T-helper 17 cell (primary cell): ENCODE measurements at regions not wholly inside any gene's neighbourhood (a gene's known extent, or its start where the extent isn't known, plus 50 kb on each side); places are given as distances from the start of the nearest gene placed in this dataset.

Experiments used
- ATAC-seq: fragments of 150-1000 bp; cut with Tn5 transposase; 2 replicates; pipeline ENCODE4 v1.10.0; 2021; ENCODE audit warnings: mild to moderate bottlenecking, moderate library complexity
- DNase-seq, 3 donors: peaks; one replicate each; pipeline versions ENCODE4 v3.0.0 to v3.0.0-alpha.2; 2020 to 2021
- H3K9me3 ChIP-seq: one replicate; pipeline ENCODE4 v1.7.0; 2013; ENCODE audit warnings: low read length, mild to moderate bottlenecking; ENCODE audit not compliant: control insufficient read depth, poor library complexity, severe bottlenecking
- H3K27ac Mint-ChIP-seq: one replicate; pipeline ENCODE4 v1.8.0; 2022; ENCODE audit warnings: mild to moderate bottlenecking, moderate library complexity, mixed read lengths
- H3K27me3 Mint-ChIP-seq: one replicate; pipeline ENCODE4 v1.8.0; 2022; ENCODE audit warnings: mixed read lengths
- H3K36me3 Mint-ChIP-seq: one replicate; pipeline ENCODE4 v1.8.0; 2022; ENCODE audit warnings: low read depth, mixed read lengths
- H3K4me1 Mint-ChIP-seq: one replicate; pipeline ENCODE4 v1.8.0; 2022; ENCODE audit warnings: mild to moderate bottlenecking, mixed read lengths
- H3K4me3 Mint-ChIP-seq: one replicate; pipeline ENCODE4 v1.8.0; 2022; ENCODE audit warnings: mild to moderate bottlenecking, moderate library complexity, mixed read lengths

DNA sequence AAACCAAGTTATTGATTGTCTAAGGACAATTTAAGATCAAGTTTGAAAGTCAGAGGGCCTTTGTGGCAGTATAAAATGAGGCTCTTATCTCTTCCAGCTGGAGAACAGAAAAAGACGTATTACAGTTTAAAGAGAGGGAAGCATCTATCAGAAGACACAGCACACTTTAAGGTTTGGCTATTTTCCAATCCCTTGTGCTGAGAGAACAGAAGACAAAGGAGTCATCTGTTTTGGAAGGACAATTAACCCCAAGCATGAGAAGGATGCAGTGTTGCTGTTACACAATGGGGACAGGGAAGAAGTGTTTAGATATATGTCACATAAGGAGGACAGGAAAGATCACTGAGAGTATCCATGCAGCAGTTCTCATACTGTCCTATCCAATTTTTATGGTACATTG lies 1224.2 kb upstream of the SORCS1 start:
- H3K36me3 Mint-ChIP-seq: no peaks in the 10 kb centered on the region
- H3K27me3 Mint-ChIP-seq: no peaks in the 10 kb centered on the region
- H3K4me1 Mint-ChIP-seq: no peaks in the 10 kb centered on the region
- no peak overlapping the region for H3K4me3 Mint-ChIP-seq
- DNase-seq (no peak), ATAC-seq (no peak)
- H3K27ac Mint-ChIP-seq: no peak overlapping the region
- peaks cover 3% of the 10 kb centered on the region for H3K9me3 ChIP-seq

DNA sequence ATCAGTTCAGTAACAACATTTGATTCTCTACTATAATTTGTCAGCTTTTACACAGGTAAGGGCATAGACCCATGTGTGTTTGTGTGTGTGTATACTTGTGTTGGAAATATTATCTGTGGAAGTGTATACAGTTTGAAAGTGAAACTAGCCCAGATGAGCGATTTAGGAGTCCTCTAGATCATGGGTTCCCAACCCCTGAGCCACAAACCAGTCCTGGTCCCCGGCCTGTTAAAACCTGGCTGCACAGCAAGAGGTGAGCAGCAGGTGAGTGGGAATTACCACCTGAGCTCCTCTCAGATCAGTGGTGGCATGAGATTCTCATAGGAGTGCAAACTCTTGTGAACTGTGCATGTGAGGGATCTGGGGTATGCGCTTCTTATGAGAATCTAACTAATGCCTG lies 1221.5 kb upstream of the SORCS1 start:
- peaks cover 3% of the 10 kb centered on the region for H3K9me3 ChIP-seq
- Mint-ChIP-seq H3K4me3 (no peak overlapping the region), H3K36me3 (no peaks in the 10 kb centered on the region), H3K4me1 (no peaks in the 10 kb centered on the region), H3K27ac (no peak overlapping the region), H3K27me3 (no peaks in the 10 kb centered on the region)
- ATAC-seq (no peak), DNase-seq (no peak)

DNA sequence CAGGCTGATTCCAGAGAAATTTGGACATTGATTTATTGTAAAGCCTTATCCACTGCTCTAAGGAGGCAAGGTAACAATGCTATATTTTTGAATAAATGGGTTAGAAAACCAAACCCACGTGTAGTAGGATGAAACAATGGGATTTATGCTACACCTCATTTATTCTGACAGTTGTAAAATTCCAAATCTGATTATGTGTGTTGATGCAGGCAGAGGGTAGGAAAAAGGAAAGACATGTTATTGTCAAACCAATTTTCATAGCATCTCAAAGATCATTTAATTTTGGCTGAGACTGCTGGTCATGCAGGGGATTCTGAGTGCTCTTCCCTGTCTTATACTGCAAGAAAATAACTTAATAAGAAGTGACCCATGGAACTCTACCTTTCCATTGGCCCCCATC lies 1219.9 kb upstream of the SORCS1 start:
- DNase-seq: no peak
- Mint-ChIP-seq H3K27ac (no peak overlapping the region), H3K27me3 (no peaks in the 10 kb centered on the region), H3K4me1 (no peaks in the 10 kb centered on the region), H3K4me3 (no peak overlapping the region), H3K36me3 (no peaks in the 10 kb centered on the region)
- peaks cover 3% of the 10 kb centered on the region for H3K9me3 ChIP-seq
- no peak for ATAC-seq

DNA sequence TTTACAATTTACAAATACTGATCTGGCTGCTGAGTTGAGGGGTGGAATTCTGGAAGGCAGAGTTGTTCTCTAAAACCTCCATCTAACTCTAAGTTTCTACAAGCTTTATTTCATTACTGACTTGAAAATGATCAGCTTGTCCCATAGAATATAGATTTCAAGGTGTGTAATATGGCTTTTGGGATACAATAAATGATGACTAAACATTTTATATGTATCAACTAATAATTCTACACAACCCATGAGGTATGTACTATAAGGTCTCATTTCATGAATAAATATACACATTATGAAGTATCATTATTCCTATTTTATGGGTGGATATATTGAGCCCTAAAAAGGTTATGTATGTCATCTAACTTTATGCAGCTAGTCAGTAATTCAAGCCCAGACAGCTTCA lies 1214.3 kb upstream of the SORCS1 start:
- no peaks in the 10 kb centered on the region for H3K9me3 ChIP-seq
- DNase-seq (no peak), ATAC-seq (no peak)
- Mint-ChIP-seq H3K4me1 (no peaks in the 10 kb centered on the region), H3K27me3 (no peaks in the 10 kb centered on the region), H3K4me3 (no peak overlapping the region), H3K36me3 (no peaks in the 10 kb centered on the region), H3K27ac (no peak overlapping the region)

DNA sequence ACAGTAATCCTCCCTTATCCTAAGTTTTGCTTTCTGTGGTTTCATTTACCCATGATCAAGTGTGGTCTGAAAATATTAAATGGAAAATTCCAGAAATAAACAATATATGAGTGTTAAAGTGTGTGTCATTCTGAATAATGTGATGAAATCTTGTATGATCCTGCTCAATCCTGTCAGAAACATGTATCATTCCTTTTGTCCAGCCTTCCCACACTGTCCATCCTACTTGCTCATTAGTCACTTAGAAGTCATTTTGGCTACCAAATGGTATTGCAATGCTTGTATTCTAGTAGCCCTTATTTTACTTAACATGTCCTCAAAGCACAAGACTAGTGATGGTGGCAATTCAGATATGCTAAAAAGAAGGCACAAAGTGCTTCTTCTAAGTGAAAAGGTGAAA lies 1211.2 kb upstream of the SORCS1 start:
- ATAC-seq (no peak), DNase-seq (no peak)
- Mint-ChIP-seq H3K4me3 (no peak overlapping the region), H3K27me3 (no peaks in the 10 kb centered on the region), H3K4me1 (no peaks in the 10 kb centered on the region), H3K36me3 (no peaks in the 10 kb centered on the region), H3K27ac (no peak overlapping the region)
- peaks cover 3% of the 10 kb centered on the region for H3K9me3 ChIP-seq

DNA sequence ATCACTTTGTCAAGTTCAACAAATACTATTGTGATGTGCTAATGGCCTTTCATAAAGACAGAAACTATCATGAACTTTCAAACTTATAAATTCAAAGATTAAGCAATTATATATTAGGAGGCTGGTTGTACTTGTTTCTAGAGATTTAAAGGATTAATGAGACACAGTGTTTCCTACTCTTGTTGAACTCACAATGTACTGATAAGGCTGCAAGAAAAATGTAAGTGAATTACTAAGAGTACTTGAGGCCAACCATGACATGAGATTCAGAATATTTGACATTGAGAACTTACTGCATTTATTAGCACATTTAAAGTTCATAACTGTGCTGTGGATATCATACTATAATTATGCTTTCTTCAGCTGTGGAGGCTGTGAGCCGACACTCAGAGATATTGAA lies 1210.5 kb upstream of the SORCS1 start:
- no peak for ATAC-seq
- Mint-ChIP-seq H3K4me1 (no peaks in the 10 kb centered on the region), H3K27ac (no peak overlapping the region), H3K36me3 (no peaks in the 10 kb centered on the region), H3K4me3 (no peak overlapping the region), H3K27me3 (no peaks in the 10 kb centered on the region)
- DNase-seq: no peak
- H3K9me3 ChIP-seq: peaks cover 3% of the 10 kb centered on the region

DNA sequence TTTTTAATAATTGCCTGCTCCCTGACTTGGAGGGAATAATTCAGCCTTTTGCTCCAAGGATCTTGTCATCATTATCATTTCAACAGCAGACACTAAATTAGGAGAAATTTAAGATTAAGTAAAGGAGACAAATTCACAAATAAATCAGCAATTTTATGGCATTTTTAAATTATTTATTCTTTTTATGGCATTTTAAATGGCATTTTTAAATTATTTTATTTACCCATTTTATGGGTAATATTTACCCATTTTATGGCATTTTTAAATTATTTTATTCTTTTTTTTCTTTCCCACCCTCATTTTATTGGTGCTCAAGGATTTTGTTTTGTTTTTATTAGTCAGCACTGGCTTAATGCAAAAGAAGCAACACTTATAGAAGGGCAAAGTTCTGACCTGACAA lies 1201.0 kb upstream of the SORCS1 start:
- no peak overlapping the region for H3K4me3 Mint-ChIP-seq
- H3K36me3 Mint-ChIP-seq: no peaks in the 10 kb centered on the region
- H3K27ac Mint-ChIP-seq: no peak overlapping the region
- H3K4me1 Mint-ChIP-seq: no peaks in the 10 kb centered on the region
- DNase-seq (no peak), ATAC-seq (no peak)
- no peaks in the 10 kb centered on the region for H3K27me3 Mint-ChIP-seq
- H3K9me3 ChIP-seq: no peaks in the 10 kb centered on the region

DNA sequence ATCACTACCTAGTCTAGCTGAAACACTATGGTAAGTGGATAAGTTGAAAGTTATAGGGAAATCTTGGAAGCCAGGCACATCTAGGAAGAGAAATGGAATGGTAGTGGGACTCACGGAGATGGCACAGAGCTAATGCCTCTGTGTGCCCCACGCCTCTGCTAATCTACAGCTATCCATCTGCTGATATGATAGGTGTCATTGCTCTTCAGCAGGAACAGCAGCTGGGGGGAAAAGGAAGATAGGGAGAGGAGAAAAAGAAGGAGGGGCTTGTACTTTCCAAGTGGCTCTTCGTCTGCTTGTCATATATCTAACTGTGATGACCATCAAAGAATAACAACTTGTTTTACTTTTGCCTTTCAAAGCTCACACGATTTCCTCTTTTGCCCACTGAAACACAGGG lies 1199.1 kb upstream of the SORCS1 start:
- ATAC-seq: no peak
- DNase-seq: no peak
- Mint-ChIP-seq H3K27me3 (no peaks in the 10 kb centered on the region), H3K27ac (no peak overlapping the region), H3K4me3 (no peak overlapping the region), H3K36me3 (no peaks in the 10 kb centered on the region), H3K4me1 (no peaks in the 10 kb centered on the region)
- H3K9me3 ChIP-seq: no peaks in the 10 kb centered on the region

DNA sequence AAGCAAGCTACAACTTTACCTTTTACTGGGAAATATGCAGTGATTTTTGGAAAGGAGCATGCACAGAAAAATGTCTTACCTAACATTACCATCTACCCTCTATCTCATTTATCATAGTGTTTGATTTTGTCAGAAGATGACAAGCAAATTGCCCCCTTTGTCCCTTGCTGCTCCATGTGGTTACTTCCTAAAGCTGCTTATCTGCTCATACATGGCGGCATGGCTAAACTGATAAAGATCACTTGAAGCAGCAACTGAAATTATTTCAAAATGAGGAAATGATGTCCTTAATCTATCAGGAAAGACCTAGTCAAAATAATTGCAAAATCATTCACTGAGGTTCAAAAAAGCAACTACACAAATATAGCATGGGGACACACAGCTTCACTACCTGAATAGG lies 1198.5 kb upstream of the SORCS1 start:
- ATAC-seq: no peak
- H3K36me3 Mint-ChIP-seq: no peaks in the 10 kb centered on the region
- no peaks in the 10 kb centered on the region for H3K4me1 Mint-ChIP-seq
- no peak for DNase-seq
- no peak overlapping the region for H3K27ac Mint-ChIP-seq
- no peaks in the 10 kb centered on the region for H3K27me3 Mint-ChIP-seq
- H3K4me3 Mint-ChIP-seq: no peak overlapping the region
- H3K9me3 ChIP-seq: no peaks in the 10 kb centered on the region

DNA sequence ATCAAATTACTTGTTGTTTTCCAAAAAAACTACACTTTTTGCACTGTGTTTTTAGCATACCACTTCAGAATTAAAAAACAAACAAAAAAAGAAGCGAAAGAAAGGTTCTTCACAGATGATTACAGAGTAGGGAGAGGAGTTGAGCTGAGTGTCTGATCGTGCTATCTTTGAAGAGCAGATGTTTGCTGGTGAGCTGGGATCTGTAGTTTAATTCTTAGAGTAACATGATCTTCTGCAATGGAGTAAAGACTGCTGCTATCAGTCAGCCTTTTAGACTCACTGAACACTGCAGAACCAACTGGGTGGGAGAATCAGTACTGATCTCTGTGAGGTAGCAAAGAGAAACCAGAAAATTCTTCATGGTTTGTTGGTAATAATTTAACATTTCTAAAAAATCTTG lies 1197.8 kb upstream of the SORCS1 start:
- no peak for DNase-seq
- no peak for ATAC-seq
- H3K27ac Mint-ChIP-seq: no peak overlapping the region
- H3K27me3 Mint-ChIP-seq: no peaks in the 10 kb centered on the region
- no peak overlapping the region for H3K4me3 Mint-ChIP-seq
- H3K9me3 ChIP-seq: no peaks in the 10 kb centered on the region
- no peaks in the 10 kb centered on the region for H3K36me3 Mint-ChIP-seq
- no peaks in the 10 kb centered on the region for H3K4me1 Mint-ChIP-seq

DNA sequence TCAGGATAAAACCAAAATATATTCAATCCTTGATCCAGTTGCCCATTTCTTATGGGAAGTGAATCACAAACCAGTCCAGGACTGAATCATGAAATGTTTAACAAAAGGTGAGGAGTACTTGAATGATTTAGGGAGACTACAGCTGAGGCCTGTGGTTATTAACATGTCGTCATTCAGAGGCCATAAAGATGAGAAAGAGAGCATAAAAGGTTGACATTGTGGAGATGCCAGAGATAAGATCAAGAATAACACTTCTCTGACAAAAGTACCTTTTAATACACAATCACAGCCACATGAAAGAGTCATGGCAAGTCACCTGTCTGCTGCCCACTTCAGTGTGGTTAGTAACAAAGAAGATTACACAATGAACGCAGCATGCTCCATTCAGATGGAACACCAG lies 1195.7 kb upstream of the SORCS1 start:
- ATAC-seq: no peak
- no peaks in the 10 kb centered on the region for H3K4me1 Mint-ChIP-seq
- no peaks in the 10 kb centered on the region for H3K9me3 ChIP-seq
- H3K27ac Mint-ChIP-seq: no peak overlapping the region
- DNase-seq: no peak
- H3K4me3 Mint-ChIP-seq: no peak overlapping the region
- no peaks in the 10 kb centered on the region for H3K27me3 Mint-ChIP-seq
- no peaks in the 10 kb centered on the region for H3K36me3 Mint-ChIP-seq

DNA sequence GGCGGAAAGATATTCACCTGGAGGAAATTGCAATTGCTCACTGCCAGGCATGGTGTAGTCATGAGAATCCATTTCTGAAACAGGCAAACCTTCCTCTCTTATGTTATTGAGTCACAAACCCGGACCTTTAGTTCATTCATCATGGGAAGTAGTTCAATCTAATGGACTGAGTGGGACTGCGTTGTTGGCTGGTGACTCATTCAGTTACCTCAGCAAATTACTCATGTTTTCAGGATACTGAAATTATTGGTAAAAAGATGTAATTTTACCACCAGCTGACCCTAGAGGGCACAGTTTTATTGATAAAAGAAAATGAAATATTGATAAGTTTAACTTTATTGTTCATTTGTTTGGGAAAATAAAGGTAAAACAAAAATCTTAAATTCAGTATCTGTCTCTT lies 1194.4 kb upstream of the SORCS1 start:
- no peak for ATAC-seq
- Mint-ChIP-seq H3K4me1 (no peaks in the 10 kb centered on the region), H3K36me3 (no peaks in the 10 kb centered on the region), H3K27me3 (no peaks in the 10 kb centered on the region), H3K27ac (no peak overlapping the region), H3K4me3 (no peak overlapping the region)
- no peaks in the 10 kb centered on the region for H3K9me3 ChIP-seq
- DNase-seq: no peak

DNA sequence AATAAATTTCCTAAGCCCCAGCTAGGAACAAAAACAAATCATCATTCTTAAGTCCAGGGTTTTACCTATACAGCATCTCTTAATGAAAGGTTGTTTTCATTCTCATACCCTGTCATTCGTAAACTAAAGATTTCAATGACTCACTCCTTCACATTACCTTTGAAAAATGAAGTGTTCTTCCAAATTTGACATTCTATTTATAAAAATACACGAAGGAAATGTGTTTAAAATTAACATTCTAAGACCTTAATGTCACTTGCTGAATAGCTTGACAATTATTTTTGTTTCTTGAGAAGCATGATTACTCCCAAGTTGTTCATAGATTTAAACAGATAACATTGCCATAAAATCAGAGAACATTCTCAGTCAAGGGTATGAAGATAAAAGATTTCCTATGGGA lies 1188.3 kb upstream of the SORCS1 start:
- ATAC-seq: no peak
- H3K4me1 Mint-ChIP-seq: no peaks in the 10 kb centered on the region
- no peaks in the 10 kb centered on the region for H3K9me3 ChIP-seq
- H3K27me3 Mint-ChIP-seq: no peaks in the 10 kb centered on the region
- no peaks in the 10 kb centered on the region for H3K36me3 Mint-ChIP-seq
- H3K4me3 Mint-ChIP-seq: no peak overlapping the region
- H3K27ac Mint-ChIP-seq: no peak overlapping the region
- DNase-seq: no peak

DNA sequence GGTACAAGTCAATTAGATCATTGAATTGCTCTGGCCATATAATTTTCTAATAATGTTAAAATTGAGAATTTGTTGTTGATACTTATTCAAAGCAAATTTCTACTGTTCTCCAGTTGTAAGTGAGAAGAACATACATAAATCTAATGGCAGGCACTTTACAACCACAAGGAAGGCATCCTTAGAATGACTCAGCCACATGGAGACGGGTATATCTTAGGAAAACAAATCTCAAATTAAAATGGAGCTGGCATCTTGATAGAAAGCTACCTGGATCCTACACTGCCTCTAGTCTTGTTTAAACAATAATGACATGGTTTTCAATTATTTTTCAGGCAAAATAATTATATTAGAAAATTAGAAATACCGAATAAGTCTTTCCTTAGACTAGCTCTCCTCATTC lies 1183.7 kb upstream of the SORCS1 start:
- H3K9me3 ChIP-seq: no peaks in the 10 kb centered on the region
- H3K36me3 Mint-ChIP-seq: no peaks in the 10 kb centered on the region
- no peaks in the 10 kb centered on the region for H3K27me3 Mint-ChIP-seq
- no peak for DNase-seq
- H3K4me1 Mint-ChIP-seq: no peaks in the 10 kb centered on the region
- H3K27ac Mint-ChIP-seq: no peak overlapping the region
- H3K4me3 Mint-ChIP-seq: no peak overlapping the region
- no peak for ATAC-seq

DNA sequence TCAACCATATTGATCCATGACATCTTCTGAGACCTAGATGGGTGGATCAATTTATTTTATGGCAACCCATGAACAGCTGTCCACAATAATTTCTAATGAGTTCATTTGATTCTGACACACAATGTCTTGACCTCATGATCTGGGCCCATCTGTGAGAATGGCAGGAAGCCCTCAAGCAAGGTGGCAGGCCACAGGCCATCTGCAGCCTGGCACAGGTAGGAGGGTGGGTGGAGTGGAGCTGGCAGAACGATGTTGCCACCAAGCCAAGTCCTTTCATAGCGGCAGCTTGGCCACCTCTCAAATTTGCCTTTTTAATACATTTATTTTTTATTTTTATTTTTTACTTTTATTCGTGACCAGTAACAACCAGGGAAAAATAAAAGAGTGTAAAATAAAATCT lies 1181.6 kb upstream of the SORCS1 start:
- Mint-ChIP-seq H3K27me3 (no peaks in the 10 kb centered on the region), H3K36me3 (no peaks in the 10 kb centered on the region), H3K4me3 (no peak overlapping the region), H3K4me1 (no peaks in the 10 kb centered on the region), H3K27ac (no peak overlapping the region)
- no peaks in the 10 kb centered on the region for H3K9me3 ChIP-seq
- no peak for ATAC-seq
- no peak for DNase-seq
